A549 (cell line): ENCODE measurements at regions not wholly inside any gene's neighbourhood (a gene's known extent, or its start where the extent isn't known, plus 50 kb on each side); places are given as distances from the start of the nearest gene placed in this dataset.

Experiments used
- CHD2 ChIP-seq: fragments of 150-350 bp; IDR thresholded peaks from 2 replicates; pipeline ENCODE4 v1.6.1; 2014; ENCODE audit warnings: low read length; ENCODE audit not compliant: partially characterized antibody
- TF ChIP-seq, protein P1 (sequence below): fragments of >200 bp; sonication (Bioruptor Twin); formaldehyde crosslinking; IDR thresholded peaks from 3 replicates; pipeline ENCODE4 v1.5.1; 2016

DNA sequence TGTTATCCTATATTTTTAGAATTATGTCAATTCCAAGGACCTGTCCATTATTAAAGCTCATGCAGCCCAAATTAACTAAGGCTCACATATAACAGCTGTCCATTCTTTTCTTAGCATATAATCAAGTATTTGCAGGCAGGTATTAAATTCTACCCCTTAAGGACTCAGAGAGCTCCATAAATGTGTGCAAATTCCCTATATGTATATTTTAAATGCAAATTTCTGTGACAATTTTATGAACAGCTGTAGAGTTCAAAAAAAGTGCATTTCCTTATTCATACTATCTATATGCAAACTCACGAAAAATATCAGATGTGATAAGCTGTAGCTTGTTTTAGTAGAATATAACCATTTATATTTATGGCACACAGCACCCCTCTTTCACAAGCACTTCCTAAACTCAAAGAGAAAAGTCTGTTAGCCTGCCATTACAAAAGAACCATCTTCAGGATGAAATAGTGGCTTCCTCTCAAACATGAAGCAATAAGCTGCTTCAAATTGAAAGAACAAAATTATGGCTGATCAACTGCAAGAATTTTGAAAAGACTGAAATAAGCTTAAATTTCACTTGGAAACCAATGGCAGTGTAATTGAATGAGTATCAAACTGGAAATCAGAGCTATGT lies 155.0 kb upstream of the REG3G start:
- no peak for TF ChIP-seq CHD2
- TF ChIP-seq, protein P1, sequence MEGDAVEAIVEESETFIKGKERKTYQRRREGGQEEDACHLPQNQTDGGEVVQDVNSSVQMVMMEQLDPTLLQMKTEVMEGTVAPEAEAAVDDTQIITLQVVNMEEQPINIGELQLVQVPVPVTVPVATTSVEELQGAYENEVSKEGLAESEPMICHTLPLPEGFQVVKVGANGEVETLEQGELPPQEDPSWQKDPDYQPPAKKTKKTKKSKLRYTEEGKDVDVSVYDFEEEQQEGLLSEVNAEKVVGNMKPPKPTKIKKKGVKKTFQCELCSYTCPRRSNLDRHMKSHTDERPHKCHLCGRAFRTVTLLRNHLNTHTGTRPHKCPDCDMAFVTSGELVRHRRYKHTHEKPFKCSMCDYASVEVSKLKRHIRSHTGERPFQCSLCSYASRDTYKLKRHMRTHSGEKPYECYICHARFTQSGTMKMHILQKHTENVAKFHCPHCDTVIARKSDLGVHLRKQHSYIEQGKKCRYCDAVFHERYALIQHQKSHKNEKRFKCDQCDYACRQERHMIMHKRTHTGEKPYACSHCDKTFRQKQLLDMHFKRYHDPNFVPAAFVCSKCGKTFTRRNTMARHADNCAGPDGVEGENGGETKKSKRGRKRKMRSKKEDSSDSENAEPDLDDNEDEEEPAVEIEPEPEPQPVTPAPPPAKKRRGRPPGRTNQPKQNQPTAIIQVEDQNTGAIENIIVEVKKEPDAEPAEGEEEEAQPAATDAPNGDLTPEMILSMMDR = no peak
